ENCODE measurements at regions not wholly inside any gene's neighbourhood (a gene's known extent, or its start where the extent isn't known, plus 50 kb on each side); places are given as distances from the start of the nearest gene placed in this dataset.

DNA sequence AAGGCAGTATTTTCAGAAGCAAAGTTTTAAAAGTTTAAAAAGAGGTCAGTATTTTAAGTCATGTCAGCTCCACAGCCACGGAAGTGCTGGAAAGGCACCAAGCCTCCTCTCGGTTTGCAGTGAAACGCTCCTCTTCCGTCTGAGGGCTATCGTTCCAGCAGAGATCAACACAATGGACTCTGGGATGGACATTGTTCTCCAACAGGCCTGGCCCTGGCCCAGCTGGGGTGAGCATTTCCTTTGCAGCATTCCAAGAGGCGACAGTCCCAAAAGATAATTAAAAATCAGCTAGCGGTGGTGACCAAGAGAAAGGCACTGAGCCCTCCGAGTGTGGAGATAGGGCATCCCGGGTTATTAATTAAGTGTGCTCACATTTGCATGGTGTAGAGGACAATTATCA, 95.9 kb upstream of the LCLAT1 start:
- CTCF ChIA-PET = no interaction called here

More for the DNA sequence above, 95.9 kb upstream of the LCLAT1 start:
- H3K4me3 ChIP-seq (replicated peaks in 1 of 2; ENCODE audit: low read depth in 1 of 2, low read length in 2 of 2) = no peak overlapping the region
- H3K27me3 ChIP-seq (ENCODE audit: insufficient read depth, low read length) = no peaks in the 10 kb centered on the region
- TF ChIP-seq FOSL1 (IDR thresholded peaks at IDR 0.05; ENCODE audit: low read depth) (no peak), SP1 (IDR thresholded peaks at IDR 0.05; ENCODE audit: low read depth) (no peak), EZH2 (IDR thresholded peaks at IDR 0.05) (no peak), RAD21 (IDR thresholded peaks at IDR 0.05; ENCODE audit: low read depth) (no peak), POLR2A (IDR thresholded peaks at IDR 0.05; ENCODE audit: borderline replicate concordance, extremely low read depth, insufficient read depth, insufficient read length) (no peak), ZNF274 (IDR thresholded peaks at IDR 0.05; ENCODE audit: low read depth, low read length) (no peak), ELF1 (IDR thresholded peaks at IDR 0.05; ENCODE audit: borderline replicate concordance, low read depth) (no peak), POLR2AphosphoS5 (IDR thresholded peaks at IDR 0.05; ENCODE audit: low read depth, low read length) (no peak), EZH2phosphoT487 (IDR thresholded peaks at IDR 0.05; ENCODE audit: borderline replicate concordance) (no peak), YY1 (IDR thresholded peaks at IDR 0.05; ENCODE audit: extremely low read depth, insufficient replicate concordance, low read depth, low read length) (no peak), JUND (IDR thresholded peaks at IDR 0.05) (no peak), TCF7L2 (IDR thresholded peaks at IDR 0.05; ENCODE audit: borderline replicate concordance, extremely low read depth, insufficient read depth, insufficient read length) (no peak), SIN3A (IDR thresholded peaks at IDR 0.05; ENCODE audit: low read depth) (no peak)
- TF ChIP-seq, protein P1, sequence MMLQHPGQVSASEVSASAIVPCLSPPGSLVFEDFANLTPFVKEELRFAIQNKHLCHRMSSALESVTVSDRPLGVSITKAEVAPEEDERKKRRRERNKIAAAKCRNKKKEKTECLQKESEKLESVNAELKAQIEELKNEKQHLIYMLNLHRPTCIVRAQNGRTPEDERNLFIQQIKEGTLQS (IDR thresholded peaks at IDR 0.05) = no peak
- TF ChIP-seq, protein P2, sequence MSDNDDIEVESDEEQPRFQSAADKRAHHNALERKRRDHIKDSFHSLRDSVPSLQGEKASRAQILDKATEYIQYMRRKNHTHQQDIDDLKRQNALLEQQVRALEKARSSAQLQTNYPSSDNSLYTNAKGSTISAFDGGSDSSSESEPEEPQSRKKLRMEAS (IDR thresholded peaks at IDR 0.05) = no peak
- TF ChIP-seq, protein P3, sequence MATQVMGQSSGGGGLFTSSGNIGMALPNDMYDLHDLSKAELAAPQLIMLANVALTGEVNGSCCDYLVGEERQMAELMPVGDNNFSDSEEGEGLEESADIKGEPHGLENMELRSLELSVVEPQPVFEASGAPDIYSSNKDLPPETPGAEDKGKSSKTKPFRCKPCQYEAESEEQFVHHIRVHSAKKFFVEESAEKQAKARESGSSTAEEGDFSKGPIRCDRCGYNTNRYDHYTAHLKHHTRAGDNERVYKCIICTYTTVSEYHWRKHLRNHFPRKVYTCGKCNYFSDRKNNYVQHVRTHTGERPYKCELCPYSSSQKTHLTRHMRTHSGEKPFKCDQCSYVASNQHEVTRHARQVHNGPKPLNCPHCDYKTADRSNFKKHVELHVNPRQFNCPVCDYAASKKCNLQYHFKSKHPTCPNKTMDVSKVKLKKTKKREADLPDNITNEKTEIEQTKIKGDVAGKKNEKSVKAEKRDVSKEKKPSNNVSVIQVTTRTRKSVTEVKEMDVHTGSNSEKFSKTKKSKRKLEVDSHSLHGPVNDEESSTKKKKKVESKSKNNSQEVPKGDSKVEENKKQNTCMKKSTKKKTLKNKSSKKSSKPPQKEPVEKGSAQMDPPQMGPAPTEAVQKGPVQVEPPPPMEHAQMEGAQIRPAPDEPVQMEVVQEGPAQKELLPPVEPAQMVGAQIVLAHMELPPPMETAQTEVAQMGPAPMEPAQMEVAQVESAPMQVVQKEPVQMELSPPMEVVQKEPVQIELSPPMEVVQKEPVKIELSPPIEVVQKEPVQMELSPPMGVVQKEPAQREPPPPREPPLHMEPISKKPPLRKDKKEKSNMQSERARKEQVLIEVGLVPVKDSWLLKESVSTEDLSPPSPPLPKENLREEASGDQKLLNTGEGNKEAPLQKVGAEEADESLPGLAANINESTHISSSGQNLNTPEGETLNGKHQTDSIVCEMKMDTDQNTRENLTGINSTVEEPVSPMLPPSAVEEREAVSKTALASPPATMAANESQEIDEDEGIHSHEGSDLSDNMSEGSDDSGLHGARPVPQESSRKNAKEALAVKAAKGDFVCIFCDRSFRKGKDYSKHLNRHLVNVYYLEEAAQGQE (IDR thresholded peaks at IDR 0.05; ENCODE audit: low read depth) = no peak
- TF ChIP-seq, protein P4, sequence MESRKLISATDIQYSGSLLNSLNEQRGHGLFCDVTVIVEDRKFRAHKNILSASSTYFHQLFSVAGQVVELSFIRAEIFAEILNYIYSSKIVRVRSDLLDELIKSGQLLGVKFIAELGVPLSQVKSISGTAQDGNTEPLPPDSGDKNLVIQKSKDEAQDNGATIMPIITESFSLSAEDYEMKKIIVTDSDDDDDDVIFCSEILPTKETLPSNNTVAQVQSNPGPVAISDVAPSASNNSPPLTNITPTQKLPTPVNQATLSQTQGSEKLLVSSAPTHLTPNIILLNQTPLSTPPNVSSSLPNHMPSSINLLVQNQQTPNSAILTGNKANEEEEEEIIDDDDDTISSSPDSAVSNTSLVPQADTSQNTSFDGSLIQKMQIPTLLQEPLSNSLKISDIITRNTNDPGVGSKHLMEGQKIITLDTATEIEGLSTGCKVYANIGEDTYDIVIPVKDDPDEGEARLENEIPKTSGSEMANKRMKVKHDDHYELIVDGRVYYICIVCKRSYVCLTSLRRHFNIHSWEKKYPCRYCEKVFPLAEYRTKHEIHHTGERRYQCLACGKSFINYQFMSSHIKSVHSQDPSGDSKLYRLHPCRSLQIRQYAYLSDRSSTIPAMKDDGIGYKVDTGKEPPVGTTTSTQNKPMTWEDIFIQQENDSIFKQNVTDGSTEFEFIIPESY (IDR thresholded peaks at IDR 0.05; ENCODE audit: extremely low read depth, insufficient replicate concordance, low read length) = no peak
- no peaks in the 10 kb centered on the region for H3K4me1 ChIP-seq (ENCODE audit: control insufficient read depth in 1 of 2, insufficient read depth in 2 of 2, low read length in 2 of 2)
- ATAC-seq (no peak), DNase-seq (ENCODE audit: low read depth, low spot score) (no peak)
- H3K4me2 ChIP-seq (ENCODE audit: low read length) = no peak overlapping the region
- H2AFZ ChIP-seq (ENCODE audit: low read depth, low read length, poor library complexity, severe bottlenecking) = no peak overlapping the region
- POLR2A ChIA-PET = no interaction called here
- H3K79me2 ChIP-seq (ENCODE audit: insufficient read depth, low read length) = no peaks in the 10 kb centered on the region
- no peaks in the 10 kb centered on the region for H4K20me1 ChIP-seq (ENCODE audit: insufficient read depth)
- no peak overlapping the region for H3K9ac ChIP-seq (ENCODE audit: low read length)
- BruUV-seq (replicated peaks) = no TSS peak
- H3K27ac ChIP-seq (ENCODE audit: low read depth, low read length) = no peak overlapping the region
- RAD21 ChIA-PET (ENCODE audit: low non-redundant PET in 1 of 2, low total read pairs in 2 of 2, uncharacterized antibody in 2 of 2, unreplicated experiment in 2 of 2) = no interaction called here
- intact Hi-C loops (cut with micrococcal nuclease) = no loop called here
- no peaks in the 10 kb centered on the region for H3K9me3 ChIP-seq (ENCODE audit: control insufficient read depth in 1 of 2, insufficient read depth in 1 of 2, low read depth in 1 of 2, low read length in 2 of 2)
- no peaks in the 10 kb centered on the region for H3K9me2 ChIP-seq (ENCODE audit: insufficient read depth)
- no peaks in the 10 kb centered on the region for H3K36me3 ChIP-seq (ENCODE audit: control insufficient read depth in 1 of 2, insufficient read depth in 2 of 2, low read length in 2 of 2)
